GM23338 (cell line): ENCODE measurements at regions not wholly inside any gene's neighbourhood (a gene's known extent, or its start where the extent isn't known, plus 50 kb on each side); places are given as distances from the start of the nearest gene placed in this dataset.

Source experiments
- ATAC-seq: fragments of 200-7000 bp; cut with Tn5 transposase; 3 replicates; pipeline ENCODE4 v1.9.1; 2020
- DNase-seq: peaks from one replicate; pipeline ENCODE4 v3.0.0-alpha.2; 2015; ENCODE audit warnings: low spot score
- H2AFZ ChIP-seq: fragments of 200-600 bp; sonication (generic); 2 replicates; pipeline ENCODE4 v1.8.0; 2016; ENCODE audit warnings: antibody characterized with exemption, mild to moderate bottlenecking, moderate library complexity
- H3F3A ChIP-seq: fragments of 200-600 bp; sonication (generic); replicated peaks from 2 replicates; pipeline ENCODE4 v1.8.0; 2017; ENCODE audit warnings: antibody characterized with exemption, mixed run types, low read depth
- H3K27ac ChIP-seq: fragments of 200-600 bp; sonication (generic); 2 replicates; pipeline ENCODE4 v1.6.1; 2016; ENCODE audit warnings: low read depth
- H3K27me3 ChIP-seq: fragments of 200-600 bp; sonication (generic); 2 replicates; pipeline ENCODE4 v1.8.0; 2016; ENCODE audit warnings: mild to moderate bottlenecking, mixed run types, moderate library complexity; ENCODE audit not compliant: insufficient read depth
- H3K36me3 ChIP-seq: fragments of 200-600 bp; sonication (generic); 2 replicates; pipeline ENCODE4 v1.8.0; 2016; ENCODE audit warnings: mild to moderate bottlenecking; ENCODE audit not compliant: insufficient read depth
- H3K4me1 ChIP-seq: fragments of 200-600 bp; sonication (generic); 2 replicates; pipeline ENCODE4 v1.8.0; 2016; ENCODE audit warnings: mild to moderate bottlenecking, moderate library complexity; ENCODE audit not compliant: insufficient read depth
- H3K4me2 ChIP-seq: fragments of 200-600 bp; sonication (generic); 2 replicates; pipeline ENCODE4 v1.7.1; 2017; ENCODE audit warnings: mixed run types
- H3K4me3 ChIP-seq: fragments of 200-600 bp; sonication (generic); 2 replicates; pipeline ENCODE4 v1.6.1; 2016; ENCODE audit warnings: mixed run types
- H3K79me2 ChIP-seq: fragments of 200-600 bp; sonication (generic); replicated peaks from 2 replicates; pipeline ENCODE4 v1.8.0; 2017; ENCODE audit warnings: mild to moderate bottlenecking; ENCODE audit not compliant: insufficient read depth
- H3K9me2 ChIP-seq: fragments of 200-600 bp; sonication (generic); 2 replicates; pipeline ENCODE4 v1.8.0; 2017; ENCODE audit not compliant: insufficient read depth
- H4K20me1 ChIP-seq: fragments of 200-600 bp; sonication (generic); replicated peaks from 2 replicates; pipeline ENCODE4 v1.8.0; 2017; ENCODE audit warnings: mild to moderate bottlenecking; ENCODE audit not compliant: insufficient read depth
- H3K27ac Mint-ChIP-seq: 2 replicates; pipeline ENCODE4 v1.8.0; 2020; ENCODE audit warnings: inconsistent platforms, mild to moderate bottlenecking, moderate library complexity, mixed read lengths
- H3K27me3 Mint-ChIP-seq: 3 replicates; pipeline ENCODE4 v1.8.0; 2022; ENCODE audit warnings: low read depth, mild to moderate bottlenecking, moderate library complexity, mixed read lengths, inconsistent platforms; ENCODE audit not compliant: insufficient read depth, poor library complexity
- H3K36me3 Mint-ChIP-seq: 3 replicates; pipeline ENCODE4 v1.8.0; 2021; ENCODE audit warnings: low read depth, mild to moderate bottlenecking, inconsistent platforms, moderate library complexity, mixed read lengths
- H3K4me1 Mint-ChIP-seq: 3 replicates; pipeline ENCODE4 v1.8.0; 2020; ENCODE audit warnings: mild to moderate bottlenecking, inconsistent platforms, mixed read lengths
- H3K4me3 Mint-ChIP-seq: 3 replicates; pipeline ENCODE4 v1.8.0; 2021; ENCODE audit warnings: moderate library complexity, mild to moderate bottlenecking, inconsistent platforms, mixed read lengths
- H3K9me3 Mint-ChIP-seq: 3 replicates; pipeline ENCODE4 v1.8.0; 2020; ENCODE audit warnings: moderate library complexity, mild to moderate bottlenecking, inconsistent platforms, mixed read lengths
- CREB1 ChIP-seq: fragments of 250-450 bp; sonication (Bioruptor Pico); IDR thresholded peaks from 2 replicates; pipeline ENCODE4 v1.5.0; 2020; ENCODE audit warnings: low read depth, mild to moderate bottlenecking, moderate library complexity
- CTCF ChIP-seq, 2 experiments: fragments of 200-600 bp in 1 of 2; sonication (generic) in 1 of 2; conservative IDR thresholded peaks; 2 replicates each; pipeline versions ENCODE4 v1.5.1 to v1.6.1; 2016 to 2017; ENCODE audit warnings: antibody characterized with exemption in 2 of 2, low read depth in 2 of 2, mild to moderate bottlenecking in 2 of 2, moderate library complexity in 1 of 2
- ETS1 ChIP-seq: IDR thresholded peaks from 2 replicates; pipeline ENCODE4 v1.6.1; 2016; ENCODE audit warnings: antibody characterized with exemption
- NANOG ChIP-seq: IDR thresholded peaks from 2 replicates; pipeline ENCODE4 v1.6.1; 2016; ENCODE audit warnings: antibody characterized with exemption, borderline replicate concordance
- POLR2AphosphoS5 ChIP-seq: IDR thresholded peaks from 2 replicates; pipeline ENCODE4 v1.6.1; 2016; ENCODE audit warnings: antibody characterized with exemption, low read depth
- STAT1 ChIP-seq: IDR thresholded peaks from one replicate; pipeline ENCODE4 v1.6.1; 2016; ENCODE audit warnings: antibody characterized with exemption; ENCODE audit not compliant: unreplicated experiment
- ZNF114 ChIP-seq: fragments of 250-450 bp; sonication (Bioruptor Pico); IDR thresholded peaks from 2 replicates; pipeline ENCODE4 v1.5.0; 2020; ENCODE audit warnings: mild to moderate bottlenecking, moderate library complexity
- ZNF331 ChIP-seq: fragments of 250-450 bp; sonication (Bioruptor Pico); IDR thresholded peaks from 2 replicates; pipeline ENCODE4 v1.5.0; 2020; ENCODE audit warnings: low read depth, mild to moderate bottlenecking, moderate library complexity
- TF ChIP-seq, protein P1 (sequence below): fragments of 250-450 bp; sonication (Bioruptor Pico); IDR thresholded peaks from 2 replicates; pipeline ENCODE4 v1.5.0; 2020; ENCODE audit warnings: mild to moderate bottlenecking, moderate library complexity
- TF ChIP-seq, protein P2 (sequence below): IDR thresholded peaks from one replicate; pipeline ENCODE4 v1.6.1; 2018; ENCODE audit warnings: antibody characterized with exemption; ENCODE audit not compliant: unreplicated experiment

- H3F3A ChIP-seq, result no peaks in the 10 kb centered on the region
- H3K4me3 ChIP-seq, result no peak overlapping the region
- H2AFZ ChIP-seq, result no peak overlapping the region
- no peak overlapping the region for H3K27ac ChIP-seq
- no peaks in the 10 kb centered on the region for H3K9me2 ChIP-seq
- no peak overlapping the region for H3K4me2 ChIP-seq
- DNase-seq (peak; percentile 21), ATAC-seq (no peak)
- Mint-ChIP-seq H3K27me3 (no peaks in the 10 kb centered on the region), H3K36me3 (peaks cover 22% of the 10 kb centered on the region; the same call in 2 of the 3 replicates), H3K9me3 (peaks cover 24% of the 10 kb centered on the region), H3K4me1 (peaks cover 5% of the 10 kb centered on the region; the same call in 2 of the 3 replicates), H3K27ac (no peak overlapping the region), H3K4me3 (no peak overlapping the region)
- no peaks in the 10 kb centered on the region for H3K4me1 ChIP-seq
- TF ChIP-seq, protein P1, sequence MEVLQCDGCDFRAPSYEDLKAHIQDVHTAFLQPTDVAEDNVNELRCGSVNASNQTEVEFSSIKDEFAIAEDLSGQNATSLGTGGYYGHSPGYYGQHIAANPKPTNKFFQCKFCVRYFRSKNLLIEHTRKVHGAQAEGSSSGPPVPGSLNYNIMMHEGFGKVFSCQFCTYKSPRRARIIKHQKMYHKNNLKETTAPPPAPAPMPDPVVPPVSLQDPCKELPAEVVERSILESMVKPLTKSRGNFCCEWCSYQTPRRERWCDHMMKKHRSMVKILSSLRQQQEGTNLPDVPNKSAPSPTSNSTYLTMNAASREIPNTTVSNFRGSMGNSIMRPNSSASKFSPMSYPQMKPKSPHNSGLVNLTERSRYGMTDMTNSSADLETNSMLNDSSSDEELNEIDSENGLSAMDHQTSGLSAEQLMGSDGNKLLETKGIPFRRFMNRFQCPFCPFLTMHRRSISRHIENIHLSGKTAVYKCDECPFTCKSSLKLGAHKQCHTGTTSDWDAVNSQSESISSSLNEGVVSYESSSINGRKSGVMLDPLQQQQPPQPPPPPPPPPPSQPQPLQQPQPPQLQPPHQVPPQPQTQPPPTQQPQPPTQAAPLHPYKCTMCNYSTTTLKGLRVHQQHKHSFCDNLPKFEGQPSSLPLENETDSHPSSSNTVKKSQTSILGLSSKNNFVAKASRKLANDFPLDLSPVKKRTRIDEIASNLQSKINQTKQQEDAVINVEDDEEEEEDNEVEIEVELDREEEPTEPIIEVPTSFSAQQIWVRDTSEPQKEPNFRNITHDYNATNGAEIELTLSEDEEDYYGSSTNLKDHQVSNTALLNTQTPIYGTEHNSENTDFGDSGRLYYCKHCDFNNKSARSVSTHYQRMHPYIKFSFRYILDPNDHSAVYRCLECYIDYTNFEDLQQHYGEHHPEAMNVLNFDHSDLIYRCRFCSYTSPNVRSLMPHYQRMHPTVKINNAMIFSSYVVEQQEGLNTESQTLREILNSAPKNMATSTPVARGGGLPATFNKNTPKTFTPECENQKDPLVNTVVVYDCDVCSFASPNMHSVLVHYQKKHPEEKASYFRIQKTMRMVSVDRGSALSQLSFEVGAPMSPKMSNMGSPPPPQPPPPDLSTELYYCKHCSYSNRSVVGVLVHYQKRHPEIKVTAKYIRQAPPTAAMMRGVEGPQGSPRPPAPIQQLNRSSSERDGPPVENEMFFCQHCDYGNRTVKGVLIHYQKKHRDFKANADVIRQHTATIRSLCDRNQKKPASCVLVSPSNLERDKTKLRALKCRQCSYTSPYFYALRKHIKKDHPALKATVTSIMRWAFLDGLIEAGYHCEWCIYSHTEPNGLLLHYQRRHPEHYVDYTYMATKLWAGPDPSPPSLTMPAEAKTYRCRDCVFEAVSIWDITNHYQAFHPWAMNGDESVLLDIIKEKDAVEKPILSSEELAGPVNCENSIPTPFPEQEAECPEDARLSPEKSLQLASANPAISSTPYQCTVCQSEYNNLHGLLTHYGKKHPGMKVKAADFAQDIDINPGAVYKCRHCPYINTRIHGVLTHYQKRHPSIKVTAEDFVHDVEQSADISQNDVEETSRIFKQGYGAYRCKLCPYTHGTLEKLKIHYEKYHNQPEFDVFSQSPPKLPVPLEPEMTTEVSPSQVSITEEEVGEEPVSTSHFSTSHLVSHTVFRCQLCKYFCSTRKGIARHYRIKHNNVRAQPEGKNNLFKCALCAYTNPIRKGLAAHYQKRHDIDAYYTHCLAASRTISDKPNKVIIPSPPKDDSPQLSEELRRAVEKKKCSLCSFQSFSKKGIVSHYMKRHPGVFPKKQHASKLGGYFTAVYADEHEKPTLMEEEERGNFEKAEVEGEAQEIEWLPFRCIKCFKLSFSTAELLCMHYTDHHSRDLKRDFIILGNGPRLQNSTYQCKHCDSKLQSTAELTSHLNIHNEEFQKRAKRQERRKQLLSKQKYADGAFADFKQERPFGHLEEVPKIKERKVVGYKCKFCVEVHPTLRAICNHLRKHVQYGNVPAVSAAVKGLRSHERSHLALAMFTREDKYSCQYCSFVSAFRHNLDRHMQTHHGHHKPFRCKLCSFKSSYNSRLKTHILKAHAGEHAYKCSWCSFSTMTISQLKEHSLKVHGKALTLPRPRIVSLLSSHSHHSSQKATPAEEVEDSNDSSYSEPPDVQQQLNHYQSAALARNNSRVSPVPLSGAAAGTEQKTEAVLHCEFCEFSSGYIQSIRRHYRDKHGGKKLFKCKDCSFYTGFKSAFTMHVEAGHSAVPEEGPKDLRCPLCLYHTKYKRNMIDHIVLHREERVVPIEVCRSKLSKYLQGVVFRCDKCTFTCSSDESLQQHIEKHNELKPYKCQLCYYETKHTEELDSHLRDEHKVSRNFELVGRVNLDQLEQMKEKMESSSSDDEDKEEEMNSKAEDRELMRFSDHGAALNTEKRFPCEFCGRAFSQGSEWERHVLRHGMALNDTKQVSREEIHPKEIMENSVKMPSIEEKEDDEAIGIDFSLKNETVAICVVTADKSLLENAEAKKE, result no peak
- TF ChIP-seq CTCF (conservative IDR thresholded peaks at IDR 0.05; ENCODE audit: low read depth in 2 of 2) (no peak), ETS1 (no peak), ZNF114 (CRISPR knock-in tag) (no peak), POLR2AphosphoS5 (no peak), CREB1 (no peak), ZNF331 (CRISPR knock-in tag) (no peak), NANOG (no peak), STAT1 (no peak)
- TF ChIP-seq, protein P2, sequence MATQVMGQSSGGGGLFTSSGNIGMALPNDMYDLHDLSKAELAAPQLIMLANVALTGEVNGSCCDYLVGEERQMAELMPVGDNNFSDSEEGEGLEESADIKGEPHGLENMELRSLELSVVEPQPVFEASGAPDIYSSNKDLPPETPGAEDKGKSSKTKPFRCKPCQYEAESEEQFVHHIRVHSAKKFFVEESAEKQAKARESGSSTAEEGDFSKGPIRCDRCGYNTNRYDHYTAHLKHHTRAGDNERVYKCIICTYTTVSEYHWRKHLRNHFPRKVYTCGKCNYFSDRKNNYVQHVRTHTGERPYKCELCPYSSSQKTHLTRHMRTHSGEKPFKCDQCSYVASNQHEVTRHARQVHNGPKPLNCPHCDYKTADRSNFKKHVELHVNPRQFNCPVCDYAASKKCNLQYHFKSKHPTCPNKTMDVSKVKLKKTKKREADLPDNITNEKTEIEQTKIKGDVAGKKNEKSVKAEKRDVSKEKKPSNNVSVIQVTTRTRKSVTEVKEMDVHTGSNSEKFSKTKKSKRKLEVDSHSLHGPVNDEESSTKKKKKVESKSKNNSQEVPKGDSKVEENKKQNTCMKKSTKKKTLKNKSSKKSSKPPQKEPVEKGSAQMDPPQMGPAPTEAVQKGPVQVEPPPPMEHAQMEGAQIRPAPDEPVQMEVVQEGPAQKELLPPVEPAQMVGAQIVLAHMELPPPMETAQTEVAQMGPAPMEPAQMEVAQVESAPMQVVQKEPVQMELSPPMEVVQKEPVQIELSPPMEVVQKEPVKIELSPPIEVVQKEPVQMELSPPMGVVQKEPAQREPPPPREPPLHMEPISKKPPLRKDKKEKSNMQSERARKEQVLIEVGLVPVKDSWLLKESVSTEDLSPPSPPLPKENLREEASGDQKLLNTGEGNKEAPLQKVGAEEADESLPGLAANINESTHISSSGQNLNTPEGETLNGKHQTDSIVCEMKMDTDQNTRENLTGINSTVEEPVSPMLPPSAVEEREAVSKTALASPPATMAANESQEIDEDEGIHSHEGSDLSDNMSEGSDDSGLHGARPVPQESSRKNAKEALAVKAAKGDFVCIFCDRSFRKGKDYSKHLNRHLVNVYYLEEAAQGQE, result no peak
- no peaks in the 10 kb centered on the region for H3K79me2 ChIP-seq
- no peaks in the 10 kb centered on the region for H3K36me3 ChIP-seq
- no peaks in the 10 kb centered on the region for H3K27me3 ChIP-seq
- H4K20me1 ChIP-seq, result no peaks in the 10 kb centered on the region
Measured at GRCh38 chr12:46524778-46525177, 152.2 kb upstream of the SLC38A2 start.
